Activated T-helper 1 cell treated with anti-CD3 and anti-CD28 coated beads, Interleukin-2, amount 50 U/mL, for 16 hours (primary cell): ENCODE measurements at regions not wholly inside any gene's neighbourhood (a gene's known extent, or its start where the extent isn't known, plus 50 kb on each side); places are given as distances from the start of the nearest gene placed in this dataset.
"Not testable (repeated sequence)": the region's sequence is repeated elsewhere in the genome, so short reads cannot be mapped to it uniquely, and the experiment has no call there.

Source experiments
- DNase-seq, 2 donors: peaks; one replicate each; pipeline ENCODE4 v3.0.0-alpha.2; 2020; ENCODE audit warnings: low read depth in 1 of 2, low spot score in 1 of 2

- no peak for DNase-seq
Measured at GRCh38 chr6:139984317-139984716, 609.9 kb upstream of the CITED2 start.

GRCh38 chr6:139983555-139984276, 609.3 kb upstream of the CITED2 start:
- DNase-seq, result no peak

GRCh38 chr6:139982652-139983295, 608.3 kb upstream of the CITED2 start:
- no peak for DNase-seq

- no peak for DNase-seq
Measured at GRCh38 chr6:139982195-139982594, 607.7 kb upstream of the CITED2 start.

GRCh38 chr6:139981768-139982181, 607.3 kb upstream of the CITED2 start:
- DNase-seq, result no peak

GRCh38 chr6:139981066-139981624, 606.7 kb upstream of the CITED2 start:
- no peak for DNase-seq

GRCh38 chr6:139980631-139981030, 606.2 kb upstream of the CITED2 start:
- DNase-seq, result not testable (repeated sequence)

- DNase-seq, result no peak
Measured at GRCh38 chr6:139979021-139979725, 604.7 kb upstream of the CITED2 start.

- no peak for DNase-seq
Measured at GRCh38 chr6:139977887-139978332, 603.5 kb upstream of the CITED2 start.

GRCh38 chr6:139973669-139974344, 599.4 kb upstream of the CITED2 start:
- no peak for DNase-seq

GRCh38 chr6:139972116-139972515, 597.7 kb upstream of the CITED2 start:
- DNase-seq, result no peak

GRCh38 chr6:139970591-139970991, 596.1 kb upstream of the CITED2 start:
- DNase-seq, result no peak

- DNase-seq, result no peak
Measured at GRCh38 chr6:139967497-139967896, 593.0 kb upstream of the CITED2 start.

GRCh38 chr6:139965393-139965792, 590.9 kb upstream of the CITED2 start:
- DNase-seq, result no peak

GRCh38 chr6:139964737-139965136, 590.3 kb upstream of the CITED2 start:
- no peak for DNase-seq

GRCh38 chr6:139962654-139963347, 588.4 kb upstream of the CITED2 start:
- no peak for DNase-seq

- no peak for DNase-seq
Measured at GRCh38 chr6:139961190-139961589, 586.7 kb upstream of the CITED2 start.

GRCh38 chr6:139960671-139961070, 586.2 kb upstream of the CITED2 start:
- no peak for DNase-seq

GRCh38 chr6:139955366-139956155, 581.1 kb upstream of the CITED2 start:
- DNase-seq, result no peak
